ENCODE measurements at regions not wholly inside any gene's neighbourhood (a gene's known extent, or its start where the extent isn't known, plus 50 kb on each side); places are given as distances from the start of the nearest gene placed in this dataset.

DNA sequence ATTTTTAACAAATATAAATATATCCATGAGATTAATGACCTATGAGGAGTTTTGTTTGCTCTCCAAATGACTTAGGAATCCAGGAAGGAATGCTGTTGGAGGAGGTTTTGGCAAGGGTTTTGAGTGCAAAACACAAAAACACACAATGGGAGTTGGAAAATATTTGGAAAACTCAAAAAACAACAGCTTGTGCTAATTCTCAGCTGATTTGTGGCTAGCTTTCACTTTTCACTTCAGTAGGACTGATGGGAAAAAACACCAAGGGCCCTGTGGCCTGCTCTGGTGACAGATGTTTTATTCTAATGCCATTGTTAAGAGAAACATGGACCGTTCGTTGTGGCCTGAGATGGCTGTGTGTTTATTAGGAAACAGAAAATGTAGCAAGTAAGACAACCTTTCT is 113.9 kb downstream of the ALDH8A1 start:
- H4K5ac ChIP-seq (ENCODE audit: insufficient read length, low read depth, low read length) = no peak overlapping the region
- FAIRE-seq (peak; percentile 7), DNase-seq (ENCODE audit: low read depth in 1 of 2, low spot score in 2 of 2) (no peak)
- no peaks in the 10 kb centered on the region for H3K9me3 ChIP-seq (ENCODE audit: insufficient read depth in 2 of 2, low read depth in 1 of 2, low read length in 1 of 2)
- H3K4me3 ChIP-seq (ENCODE audit: extremely low read depth in 1 of 4, insufficient read depth in 2 of 4, low read depth in 3 of 4, low read length in 4 of 4) = no peak overlapping the region
- no peak overlapping the region for H3K27ac ChIP-seq (ENCODE audit: low read depth, low read length)
- no peak overlapping the region for H2BK20ac ChIP-seq (ENCODE audit: low read length)
- no peak overlapping the region for H3K56ac ChIP-seq (replicated peaks; ENCODE audit: insufficient read length, low read depth, low read length)
- no peaks in the 10 kb centered on the region for H3K79me2 ChIP-seq (ENCODE audit: control insufficient read depth in 1 of 2, insufficient read depth in 2 of 2, low read length in 2 of 2)
- no peak overlapping the region for H4K8ac ChIP-seq (ENCODE audit: extremely low read depth, insufficient read depth, low read length)
- H3K18ac ChIP-seq (ENCODE audit: extremely low read depth, low read length) = no peak overlapping the region
- no peak overlapping the region for H2BK120ac ChIP-seq (replicated peaks; ENCODE audit: low read depth, low read length)
- no peaks in the 10 kb centered on the region; the same call in 1 of the 2 replicates for H3K23me2 ChIP-seq (ENCODE audit: low read depth, low read length)
- no peak overlapping the region for H3K14ac ChIP-seq (ENCODE audit: insufficient read length)
- H4K91ac ChIP-seq (replicated peaks; ENCODE audit: insufficient read length, low read length) = no peak overlapping the region
- H3K4me1 ChIP-seq (replicated peaks in 1 of 4; ENCODE audit: control insufficient read depth in 3 of 4, insufficient read depth in 4 of 4, low read length in 3 of 4) = 0 out of 7 replicates have a peak, but pooled peaks cover 0 to 3% (median 0%) of the 10 kb centered on the region in 4 experiments
- H3K4ac ChIP-seq (replicated peaks; ENCODE audit: insufficient read length, low read depth, low read length) = no peak overlapping the region
- no peaks in the 10 kb centered on the region for H3K27me3 ChIP-seq (replicated peaks in 1 of 4; ENCODE audit: control insufficient read depth in 3 of 4, extremely low read depth in 1 of 4, insufficient read depth in 3 of 4, low read length in 3 of 4)
- WGBS, 2 experiments (ENCODE audit: extremely low coverage in 1 of 2, insufficient coverage in 1 of 2, insufficient read length in 1 of 2, insufficient replicate concordance in 2 of 2, low coverage in 1 of 2, low lambda C conversion rate in 2 of 2, missing lambda C conversion rate in 1 of 2) = 77% methylated on average over 2 of the region's 2 CpGs; no CpG with 5 or more reads in 1 of the 2 experiments
- no peak overlapping the region for H2AK5ac ChIP-seq (ENCODE audit: low read depth, low read length)
- ChIA-PET CTCF (ENCODE audit: partially characterized antibody) (interaction anchor here (0.6 to 2.9 kb wide), 9 partner anchors 9 to 712 kb away, joined by 3 to 14 read pairs (median 3); no protein-coding TSS in a partner anchor), POLR2A (ENCODE audit: partially characterized antibody) (no interaction called here)
- peak overlapping the region; percentile 27; the same call in 1 of the 2 replicates for H2AFZ ChIP-seq (ENCODE audit: low read length)
- H2BK15ac ChIP-seq (ENCODE audit: low read length) = no peak overlapping the region
- no peak overlapping the region for H3K4me2 ChIP-seq (ENCODE audit: insufficient read depth in 1 of 2, low read depth in 2 of 2, low read length in 2 of 2)
- no peaks in the 10 kb centered on the region for H3K79me1 ChIP-seq (ENCODE audit: low read depth, low read length)
- H2BK12ac ChIP-seq (ENCODE audit: low read depth, low read length) = no peak overlapping the region
- H3K23ac ChIP-seq (ENCODE audit: insufficient read length) = no peak overlapping the region
- H2BK5ac ChIP-seq (ENCODE audit: low read depth, low read length) = no peak overlapping the region
- TF ChIP-seq TEAD4 (IDR thresholded peaks at IDR 0.05; ENCODE audit: low read depth, low read length) = no peak
- no peaks in the 10 kb centered on the region for H3K36me3 ChIP-seq (ENCODE audit: control insufficient read depth in 2 of 4, insufficient read depth in 4 of 4, low read length in 3 of 4)
- no peaks in the 10 kb centered on the region for H4K20me1 ChIP-seq (replicated peaks in 1 of 2; ENCODE audit: control insufficient read depth in 1 of 2, insufficient read depth in 2 of 2, low read length in 2 of 2)
- H3K9ac ChIP-seq (replicated peaks in 1 of 4; ENCODE audit: extremely low read depth in 1 of 4, low read depth in 3 of 4, low read length in 3 of 4) = no peak overlapping the region
